ENCODE measurements at regions not wholly inside any gene's neighbourhood (a gene's known extent, or its start where the extent isn't known, plus 50 kb on each side); places are given as distances from the start of the nearest gene placed in this dataset.

- Histone ChIP-seq H3K27ac (ENCODE audit: insufficient read depth, low read depth, low read length) (no peak overlapping the region), H3K27me3 (ENCODE audit: control insufficient read depth in 2 of 2, insufficient read depth in 2 of 2, low read length in 2 of 2) (no peaks in the 10 kb centered on the region), H3K4me3 (replicated peaks in 1 of 3; ENCODE audit: insufficient read depth in 1 of 3, low read depth in 1 of 3, low read length in 3 of 3) (no peak overlapping the region), H3K79me2 (ENCODE audit: control insufficient read depth, insufficient read depth, low read length) (no peaks in the 10 kb centered on the region), H2AFZ (ENCODE audit: low read depth, low read length) (no peak overlapping the region), H4K20me1 (replicated peaks; ENCODE audit: control insufficient read depth, extremely low read depth, insufficient read depth, low read length) (no peaks in the 10 kb centered on the region), H3K9ac (replicated peaks; ENCODE audit: extremely low read depth, insufficient read depth, low read length) (no peak overlapping the region), H3K9me3 (replicated peaks; ENCODE audit: control insufficient read depth, insufficient read depth, low read length) (no peaks in the 10 kb centered on the region), H3K4me2 (ENCODE audit: insufficient read depth, low read length) (no peak overlapping the region), H3K36me3 (ENCODE audit: control insufficient read depth in 2 of 2, extremely low read depth in 1 of 2, insufficient read depth in 2 of 2, low read length in 2 of 2) (no peaks in the 10 kb centered on the region), H3K4me1 (ENCODE audit: control insufficient read depth, extremely low read depth, insufficient read depth, low read length) (no peaks in the 10 kb centered on the region), H3K9me1 (replicated peaks; ENCODE audit: control insufficient read depth, extremely low read depth, insufficient read depth, low read length) (no peaks in the 10 kb centered on the region)
- no peak for FAIRE-seq
- TF ChIP-seq MYC (IDR thresholded peaks at IDR 0.05; ENCODE audit: low read depth, low read length) (no peak), EZH2 (IDR thresholded peaks at IDR 0.05; ENCODE audit: borderline replicate concordance, low read depth, low read length, severe bottlenecking) (no peak), JUN (IDR thresholded peaks at IDR 0.05; ENCODE audit: borderline replicate concordance, insufficient read depth, insufficient read length, low read depth) (no peak), POLR2AphosphoS5 (IDR thresholded peaks at IDR 0.05; ENCODE audit: insufficient read depth, low read depth, low read length) (no peak), FOS (IDR thresholded peaks at IDR 0.05; ENCODE audit: borderline replicate concordance, insufficient read depth, low read length) (no peak), POLR2A (IDR thresholded peaks at IDR 0.05; ENCODE audit: low read depth, low read length) (no peak), GATA2 (IDR thresholded peaks at IDR 0.05; ENCODE audit: insufficient read depth, insufficient read length, low read depth, low read length) (no peak)
- TF ChIP-seq, protein P1, sequence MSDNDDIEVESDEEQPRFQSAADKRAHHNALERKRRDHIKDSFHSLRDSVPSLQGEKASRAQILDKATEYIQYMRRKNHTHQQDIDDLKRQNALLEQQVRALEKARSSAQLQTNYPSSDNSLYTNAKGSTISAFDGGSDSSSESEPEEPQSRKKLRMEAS (IDR thresholded peaks at IDR 0.05; ENCODE audit: insufficient read depth, insufficient read length) = no peak
- TF ChIP-seq, protein P2, sequence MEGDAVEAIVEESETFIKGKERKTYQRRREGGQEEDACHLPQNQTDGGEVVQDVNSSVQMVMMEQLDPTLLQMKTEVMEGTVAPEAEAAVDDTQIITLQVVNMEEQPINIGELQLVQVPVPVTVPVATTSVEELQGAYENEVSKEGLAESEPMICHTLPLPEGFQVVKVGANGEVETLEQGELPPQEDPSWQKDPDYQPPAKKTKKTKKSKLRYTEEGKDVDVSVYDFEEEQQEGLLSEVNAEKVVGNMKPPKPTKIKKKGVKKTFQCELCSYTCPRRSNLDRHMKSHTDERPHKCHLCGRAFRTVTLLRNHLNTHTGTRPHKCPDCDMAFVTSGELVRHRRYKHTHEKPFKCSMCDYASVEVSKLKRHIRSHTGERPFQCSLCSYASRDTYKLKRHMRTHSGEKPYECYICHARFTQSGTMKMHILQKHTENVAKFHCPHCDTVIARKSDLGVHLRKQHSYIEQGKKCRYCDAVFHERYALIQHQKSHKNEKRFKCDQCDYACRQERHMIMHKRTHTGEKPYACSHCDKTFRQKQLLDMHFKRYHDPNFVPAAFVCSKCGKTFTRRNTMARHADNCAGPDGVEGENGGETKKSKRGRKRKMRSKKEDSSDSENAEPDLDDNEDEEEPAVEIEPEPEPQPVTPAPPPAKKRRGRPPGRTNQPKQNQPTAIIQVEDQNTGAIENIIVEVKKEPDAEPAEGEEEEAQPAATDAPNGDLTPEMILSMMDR (IDR thresholded peaks at IDR 0.05; ENCODE audit: extremely low read depth in 1 of 2, insufficient read depth in 1 of 2, low read depth in 1 of 2, low read length in 2 of 2) = no peak
- BruUV-seq (replicated peaks) = no TSS peak
- CTCF ChIA-PET = no interaction called here
- POLR2A ChIA-PET = no interaction called here
- intact Hi-C loops (cut with micrococcal nuclease) (no loop called here), dilution Hi-C loops (cut with MboI; ENCODE audit: extremely low pct_ligation_motif_present, low sequenced_read_pairs) (no loop called here)
- DNase-seq (ENCODE audit: low read depth, low spot score) = no peak
These were observed 240.8 kb upstream of the PWP1 start for GRCh38 chr12:107444771-107445170.
